GM23338 (cell line): ENCODE measurements at regions not wholly inside any gene's neighbourhood (a gene's known extent, or its start where the extent isn't known, plus 50 kb on each side); places are given as distances from the start of the nearest gene placed in this dataset.

Source experiments
- ATAC-seq: fragments of 200-7000 bp; cut with Tn5 transposase; 3 replicates; pipeline ENCODE4 v1.9.1; 2020
- DNase-seq: peaks from one replicate; pipeline ENCODE4 v3.0.0-alpha.2; 2015; ENCODE audit warnings: low spot score
- H2AFZ ChIP-seq: fragments of 200-600 bp; sonication (generic); 2 replicates; pipeline ENCODE4 v1.8.0; 2016; ENCODE audit warnings: antibody characterized with exemption, mild to moderate bottlenecking, moderate library complexity
- H3F3A ChIP-seq: fragments of 200-600 bp; sonication (generic); replicated peaks from 2 replicates; pipeline ENCODE4 v1.8.0; 2017; ENCODE audit warnings: antibody characterized with exemption, mixed run types, low read depth
- H3K27ac ChIP-seq: fragments of 200-600 bp; sonication (generic); 2 replicates; pipeline ENCODE4 v1.6.1; 2016; ENCODE audit warnings: low read depth
- H3K27me3 ChIP-seq: fragments of 200-600 bp; sonication (generic); 2 replicates; pipeline ENCODE4 v1.8.0; 2016; ENCODE audit warnings: mild to moderate bottlenecking, mixed run types, moderate library complexity; ENCODE audit not compliant: insufficient read depth
- H3K36me3 ChIP-seq: fragments of 200-600 bp; sonication (generic); 2 replicates; pipeline ENCODE4 v1.8.0; 2016; ENCODE audit warnings: mild to moderate bottlenecking; ENCODE audit not compliant: insufficient read depth
- H3K4me1 ChIP-seq: fragments of 200-600 bp; sonication (generic); 2 replicates; pipeline ENCODE4 v1.8.0; 2016; ENCODE audit warnings: mild to moderate bottlenecking, moderate library complexity; ENCODE audit not compliant: insufficient read depth
- H3K4me2 ChIP-seq: fragments of 200-600 bp; sonication (generic); 2 replicates; pipeline ENCODE4 v1.7.1; 2017; ENCODE audit warnings: mixed run types
- H3K4me3 ChIP-seq: fragments of 200-600 bp; sonication (generic); 2 replicates; pipeline ENCODE4 v1.6.1; 2016; ENCODE audit warnings: mixed run types
- H3K79me2 ChIP-seq: fragments of 200-600 bp; sonication (generic); replicated peaks from 2 replicates; pipeline ENCODE4 v1.8.0; 2017; ENCODE audit warnings: mild to moderate bottlenecking; ENCODE audit not compliant: insufficient read depth
- H3K9me2 ChIP-seq: fragments of 200-600 bp; sonication (generic); 2 replicates; pipeline ENCODE4 v1.8.0; 2017; ENCODE audit not compliant: insufficient read depth
- H4K20me1 ChIP-seq: fragments of 200-600 bp; sonication (generic); replicated peaks from 2 replicates; pipeline ENCODE4 v1.8.0; 2017; ENCODE audit warnings: mild to moderate bottlenecking; ENCODE audit not compliant: insufficient read depth
- H3K27ac Mint-ChIP-seq: 2 replicates; pipeline ENCODE4 v1.8.0; 2020; ENCODE audit warnings: inconsistent platforms, mild to moderate bottlenecking, moderate library complexity, mixed read lengths
- H3K27me3 Mint-ChIP-seq: 3 replicates; pipeline ENCODE4 v1.8.0; 2022; ENCODE audit warnings: low read depth, mild to moderate bottlenecking, moderate library complexity, mixed read lengths, inconsistent platforms; ENCODE audit not compliant: insufficient read depth, poor library complexity
- H3K36me3 Mint-ChIP-seq: 3 replicates; pipeline ENCODE4 v1.8.0; 2021; ENCODE audit warnings: low read depth, mild to moderate bottlenecking, inconsistent platforms, moderate library complexity, mixed read lengths
- H3K4me1 Mint-ChIP-seq: 3 replicates; pipeline ENCODE4 v1.8.0; 2020; ENCODE audit warnings: mild to moderate bottlenecking, inconsistent platforms, mixed read lengths
- H3K4me3 Mint-ChIP-seq: 3 replicates; pipeline ENCODE4 v1.8.0; 2021; ENCODE audit warnings: moderate library complexity, mild to moderate bottlenecking, inconsistent platforms, mixed read lengths
- H3K9me3 Mint-ChIP-seq: 3 replicates; pipeline ENCODE4 v1.8.0; 2020; ENCODE audit warnings: moderate library complexity, mild to moderate bottlenecking, inconsistent platforms, mixed read lengths
- ETS1 ChIP-seq: IDR thresholded peaks from 2 replicates; pipeline ENCODE4 v1.6.1; 2016; ENCODE audit warnings: antibody characterized with exemption
- EZH2 ChIP-seq: fragments of 200-600 bp; sonication (generic); IDR thresholded peaks from one replicate; pipeline ENCODE4 v1.8.0; 2017; ENCODE audit warnings: antibody characterized with exemption, mild to moderate bottlenecking, low read depth; ENCODE audit not compliant: unreplicated experiment
- REST ChIP-seq: IDR thresholded peaks from one replicate; pipeline ENCODE4 v1.6.1; 2018; ENCODE audit warnings: antibody characterized with exemption; ENCODE audit not compliant: unreplicated experiment
- STAT1 ChIP-seq: IDR thresholded peaks from one replicate; pipeline ENCODE4 v1.6.1; 2016; ENCODE audit warnings: antibody characterized with exemption; ENCODE audit not compliant: unreplicated experiment
- ZNF331 ChIP-seq: fragments of 250-450 bp; sonication (Bioruptor Pico); IDR thresholded peaks from 2 replicates; pipeline ENCODE4 v1.5.0; 2020; ENCODE audit warnings: low read depth, mild to moderate bottlenecking, moderate library complexity
- ZNF462 ChIP-seq: fragments of 250-450 bp; sonication (Bioruptor Pico); IDR thresholded peaks from 2 replicates; pipeline ENCODE4 v1.5.0; 2020; ENCODE audit warnings: mild to moderate bottlenecking, moderate library complexity

GRCh38 chr16:77070683-77071082 is 120.3 kb upstream of the MON1B start:
- peaks cover 42% of the 10 kb centered on the region for H3K9me3 Mint-ChIP-seq
- DNase-seq (no peak), ATAC-seq (no peak)
- no peak overlapping the region for H3K4me2 ChIP-seq
- H3K4me3 Mint-ChIP-seq, result no peak overlapping the region
- H3K27ac ChIP-seq, result no peak overlapping the region
- H3K79me2 ChIP-seq, result no peaks in the 10 kb centered on the region
- no peaks in the 10 kb centered on the region for H3K27me3 ChIP-seq
- no peak for TF ChIP-seq STAT1
- no peak for TF ChIP-seq ZNF331 (CRISPR knock-in tag)
- no peak for TF ChIP-seq EZH2
- TF ChIP-seq ETS1, result no peak
- no peak for TF ChIP-seq ZNF462 (CRISPR knock-in tag)
- no peak for TF ChIP-seq REST
- H3K4me1 ChIP-seq, result peaks cover 12% of the 10 kb centered on the region
- H3K36me3 Mint-ChIP-seq, result no peaks in the 10 kb centered on the region
- peaks cover 10% of the 10 kb centered on the region; the same call in 2 of the 3 replicates for H3K4me1 Mint-ChIP-seq
- no peaks in the 10 kb centered on the region for H3K27me3 Mint-ChIP-seq
- H3K4me3 ChIP-seq, result no peak overlapping the region
- H3K27ac Mint-ChIP-seq, result no peak overlapping the region
- H3K36me3 ChIP-seq, result no peaks in the 10 kb centered on the region
- H3F3A ChIP-seq, result no peaks in the 10 kb centered on the region
- H4K20me1 ChIP-seq, result no peaks in the 10 kb centered on the region
- no peak overlapping the region for H2AFZ ChIP-seq
- no peaks in the 10 kb centered on the region for H3K9me2 ChIP-seq
